ENCODE measurements at regions not wholly inside any gene's neighbourhood (a gene's known extent, or its start where the extent isn't known, plus 50 kb on each side); places are given as distances from the start of the nearest gene placed in this dataset.
A peak's percentile ranks its signal among the peaks of the same experiment; 100 is the strongest.

DNA sequence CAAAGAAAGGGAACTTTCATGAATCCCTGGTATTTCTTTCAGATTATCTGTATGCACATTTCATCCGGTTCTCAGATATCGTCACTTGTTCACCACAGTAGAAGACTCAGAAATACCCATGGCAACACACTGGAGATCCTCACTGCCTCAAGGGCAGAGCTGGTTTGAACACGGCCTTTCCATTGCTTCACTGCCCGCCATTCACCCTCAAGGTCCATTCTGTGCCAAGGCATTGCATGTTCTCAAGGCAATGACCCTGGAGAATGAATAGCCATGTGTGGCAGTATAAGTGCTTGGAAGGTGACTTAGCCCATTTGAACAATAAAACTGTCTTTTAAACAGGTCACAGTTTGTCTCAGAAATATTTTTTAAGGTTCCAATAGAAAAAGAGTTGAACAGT, 606.5 kb downstream of the IPMK start:
- no peak for FAIRE-seq
- DNase-seq (ENCODE audit: low spot score): no peak
- POLR2A ChIA-PET: no interaction called here
- no peaks in the 10 kb centered on the region for H3K4me1 ChIP-seq (ENCODE audit: insufficient read depth, low read length)
- no peaks in the 10 kb centered on the region for H3K9me3 ChIP-seq (ENCODE audit: low read length)
- BruUV-seq (replicated peaks): no TSS peak
- 24% methylated on average over 4 of the region's 4 CpGs for whole genome bisulfite sequencing (ENCODE audit: low lambda C conversion rate)
- no peaks in the 10 kb centered on the region for H3K36me3 ChIP-seq (replicated peaks in 1 of 2; ENCODE audit: control insufficient read depth in 1 of 2, insufficient read depth in 2 of 2, low read length in 2 of 2)
- no peaks in the 10 kb centered on the region for H3K79me2 ChIP-seq (ENCODE audit: insufficient read depth, low read length)
- H3K27ac ChIP-seq (ENCODE audit: extremely low read length, insufficient read depth, low read length): no peak overlapping the region
- intact Hi-C loops (cut with micrococcal nuclease; ENCODE audit: unreplicated experiment) (no loop called here), in situ Hi-C loops (cut with HindIII; ENCODE audit: extremely low pct_ligation_motif_present, low pct_unique_long_range_greater_than_20kb) (no loop called here)
- ATAC-seq: no peak
- no peak overlapping the region for H3K9ac ChIP-seq (ENCODE audit: insufficient read depth, low read depth, low read length)
- CTCF ChIA-PET (ENCODE audit: low intra/inter-chr PET ratio, low total read pairs): no interaction called here
- no peak for TF ChIP-seq SRF (IDR thresholded peaks at IDR 0.05; ENCODE audit: low read depth, low read length)
- no peak for TF ChIP-seq ASH2L (IDR thresholded peaks at IDR 0.05; ENCODE audit: insufficient read length, low read depth, low read length)
- no peak for TF ChIP-seq ZNF746 (CRISPR knock-in tag; IDR thresholded peaks at IDR 0.05)
- no peak for TF ChIP-seq ERF (CRISPR knock-in tag; IDR thresholded peaks at IDR 0.05)
- TF ChIP-seq SMYD3 (CRISPR knock-in tag; IDR thresholded peaks at IDR 0.05): no peak
- no peak for TF ChIP-seq ETV5 (CRISPR knock-in tag; IDR thresholded peaks at IDR 0.05; ENCODE audit: borderline replicate concordance)
- no peak overlapping the region for H3K4me2 ChIP-seq (ENCODE audit: low read depth, low read length)
- no peak overlapping the region for H2AFZ ChIP-seq (ENCODE audit: low read length)
- H4K20me1 ChIP-seq (ENCODE audit: insufficient read depth, low read length): no peaks in the 10 kb centered on the region
- no peaks in the 10 kb centered on the region for H3K27me3 ChIP-seq (ENCODE audit: control insufficient read depth in 1 of 2, insufficient read depth in 2 of 2, low read length in 2 of 2)
- H3K4me3 ChIP-seq (replicated peaks in 1 of 3; ENCODE audit: insufficient read depth in 1 of 3, low read depth in 2 of 3, low read length in 3 of 3): no peak overlapping the region

DNA sequence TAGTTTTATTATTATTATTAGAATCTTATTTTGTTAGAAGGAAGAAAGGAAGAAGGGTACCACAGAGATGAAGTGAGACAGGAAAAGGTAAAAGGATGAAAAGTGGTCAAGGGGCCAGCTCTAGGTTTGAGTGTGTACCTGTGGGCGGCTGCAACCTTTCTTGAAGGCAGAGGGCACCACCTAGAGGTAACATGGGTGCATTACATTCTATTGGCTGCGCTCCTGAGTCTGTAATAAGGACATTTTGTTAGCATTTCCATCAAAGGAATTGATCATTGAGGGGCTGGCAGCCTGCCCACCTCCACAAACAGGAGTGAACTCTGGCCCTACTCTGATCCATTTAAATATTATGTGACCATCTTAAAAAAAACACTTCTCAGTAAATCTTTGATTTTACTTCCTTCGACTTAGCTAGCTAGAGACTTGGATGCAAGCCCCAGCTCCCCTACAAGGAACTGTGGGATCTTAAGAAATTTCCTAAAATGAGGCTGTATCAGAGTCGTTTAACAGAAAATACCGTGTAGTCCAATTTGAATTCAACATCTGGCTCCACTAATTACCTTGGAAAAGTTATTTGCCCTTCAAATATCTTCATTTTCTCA, 610.4 kb downstream of the IPMK start:
- no peak overlapping the region for H2AFZ ChIP-seq (ENCODE audit: low read length)
- in situ Hi-C loops (cut with HindIII; ENCODE audit: extremely low pct_ligation_motif_present, low pct_unique_long_range_greater_than_20kb): loop anchor here (10.0 kb wide), 2 partner anchors 72 to 322 kb away; no protein-coding TSS in a partner anchor
- FAIRE-seq (peak; percentile 63), DNase-seq (ENCODE audit: low spot score) (peak; percentile 53), ATAC-seq (peak; percentile 93)
- WGBS (ENCODE audit: low lambda C conversion rate): 2% methylated on average over 5 of the region's 5 CpGs
- no peaks in the 10 kb centered on the region for H3K27me3 ChIP-seq (ENCODE audit: control insufficient read depth in 1 of 2, insufficient read depth in 2 of 2, low read length in 2 of 2)
- H3K36me3 ChIP-seq (replicated peaks in 1 of 2; ENCODE audit: control insufficient read depth in 1 of 2, insufficient read depth in 2 of 2, low read length in 2 of 2): no peaks in the 10 kb centered on the region
- no peak overlapping the region for H3K4me2 ChIP-seq (ENCODE audit: low read depth, low read length)
- ChIA-PET POLR2A (no interaction called here), CTCF (ENCODE audit: low intra/inter-chr PET ratio, low total read pairs) (interaction anchor here (1.5 to 3.7 kb wide), 3 partner anchors 76 to 408 kb away, joined by 6 to 33 read pairs (median 32); no protein-coding TSS in a partner anchor)
- intact Hi-C loops (cut with micrococcal nuclease; ENCODE audit: unreplicated experiment): loop anchor here (1.0 kb wide), 3 partner anchors 77 to 408 kb away; no protein-coding TSS in a partner anchor
- no TSS peak for BruUV-seq (replicated peaks)
- H3K27ac ChIP-seq (ENCODE audit: extremely low read length, insufficient read depth, low read length): no peak overlapping the region
- no peaks in the 10 kb centered on the region for H4K20me1 ChIP-seq (ENCODE audit: insufficient read depth, low read length)
- H3K4me1 ChIP-seq (ENCODE audit: insufficient read depth, low read length): no peaks in the 10 kb centered on the region
- no peaks in the 10 kb centered on the region for H3K79me2 ChIP-seq (ENCODE audit: insufficient read depth, low read length)
- no peak overlapping the region for H3K9ac ChIP-seq (ENCODE audit: insufficient read depth, low read depth, low read length)
- no peaks in the 10 kb centered on the region for H3K9me3 ChIP-seq (ENCODE audit: low read length)
- H3K4me3 ChIP-seq (replicated peaks in 1 of 3; ENCODE audit: insufficient read depth in 1 of 3, low read depth in 2 of 3, low read length in 3 of 3): no peak overlapping the region
- TF ChIP-seq ZNF512 (CRISPR knock-in tag; IDR thresholded peaks at IDR 0.05) (no peak), KLF11 (CRISPR knock-in tag; IDR thresholded peaks at IDR 0.05) (no peak), ZBTB7A (CRISPR knock-in tag; IDR thresholded peaks at IDR 0.05) (no peak), HIVEP1 (CRISPR knock-in tag; IDR thresholded peaks at IDR 0.05) (no peak), ZBTB39 (CRISPR knock-in tag; IDR thresholded peaks at IDR 0.05) (no peak), MTF2 (CRISPR knock-in tag; IDR thresholded peaks at IDR 0.05; ENCODE audit: borderline replicate concordance) (no peak), ZNF83 (CRISPR knock-in tag; IDR thresholded peaks at IDR 0.05; ENCODE audit: borderline replicate concordance) (no peak), ZNF20 (CRISPR knock-in tag; IDR thresholded peaks at IDR 0.05) (no peak), STAG1 (CRISPR knock-in tag; IDR thresholded peaks at IDR 0.05) (peak; percentile 87), TBX3 (IDR thresholded peaks at IDR 0.05; ENCODE audit: borderline replicate concordance) (no peak)

All from HepG2 (cell line).